ENCODE measurements at regions not wholly inside any gene's neighbourhood (a gene's known extent, or its start where the extent isn't known, plus 50 kb on each side); places are given as distances from the start of the nearest gene placed in this dataset.

DNA sequence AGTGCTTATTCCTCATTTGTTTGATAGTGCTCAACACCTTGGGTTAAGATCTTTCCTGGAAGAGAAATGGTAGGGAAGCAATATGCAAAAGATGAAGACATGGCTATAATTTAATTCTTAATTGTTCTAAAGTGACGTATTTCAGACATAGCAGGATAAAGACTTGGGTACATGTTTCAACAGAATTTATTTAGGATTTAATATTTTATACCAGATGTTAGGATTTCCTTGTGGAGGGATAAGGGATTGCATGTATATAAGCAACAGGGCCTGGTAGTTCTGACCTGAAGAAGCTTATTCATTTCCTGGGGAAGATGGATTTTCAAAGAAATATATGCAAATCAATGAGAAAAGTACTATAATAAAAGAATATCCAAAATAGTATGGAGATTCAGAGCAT, 163.8 kb downstream of the FAT3 start:
- ATAC-seq, result no peak
- FAIRE-seq, result no peak

More for the DNA sequence above, 163.8 kb downstream of the FAT3 start:
- no peaks in the 10 kb centered on the region for H3K9me3 ChIP-seq (ENCODE audit: low read length)
- H3K9ac ChIP-seq (ENCODE audit: insufficient read depth, low read depth, low read length), result no peak overlapping the region
- H3K27ac ChIP-seq (ENCODE audit: extremely low read length, insufficient read depth, low read length), result no peak overlapping the region
- in situ Hi-C loops (cut with HindIII; ENCODE audit: extremely low pct_ligation_motif_present, low pct_unique_long_range_greater_than_20kb) (no loop called here), intact Hi-C loops (cut with micrococcal nuclease; ENCODE audit: unreplicated experiment) (no loop called here)
- H3K27me3 ChIP-seq (ENCODE audit: control insufficient read depth in 1 of 2, insufficient read depth in 2 of 2, low read length in 2 of 2), result no peaks in the 10 kb centered on the region
- ChIA-PET POLR2A (no interaction called here), CTCF (ENCODE audit: low intra/inter-chr PET ratio, low total read pairs) (no interaction called here)
- H4K20me1 ChIP-seq (ENCODE audit: insufficient read depth, low read length), result no peaks in the 10 kb centered on the region
- H3K4me1 ChIP-seq (ENCODE audit: insufficient read depth, low read length), result no peaks in the 10 kb centered on the region
- TF ChIP-seq ZNF253 (CRISPR knock-in tag; IDR thresholded peaks at IDR 0.05; ENCODE audit: borderline replicate concordance) (no peak), RBM22 (optimal IDR thresholded peaks at IDR 0.05; ENCODE audit: low read length) (no peak), SATB2 (CRISPR knock-in tag; IDR thresholded peaks at IDR 0.05) (no peak), ELF4 (CRISPR knock-in tag; IDR thresholded peaks at IDR 0.05; ENCODE audit: borderline replicate concordance) (no peak), ZNF530 (CRISPR knock-in tag; IDR thresholded peaks at IDR 0.05; ENCODE audit: low read depth) (no peak), RBM39 (IDR thresholded peaks at IDR 0.05; ENCODE audit: low read depth, low read length, poor library complexity, severe bottlenecking) (no peak), ZNF263 (CRISPR knock-in tag; IDR thresholded peaks at IDR 0.05) (no peak), ZNF605 (CRISPR knock-in tag; IDR thresholded peaks at IDR 0.05) (no peak)
- TF ChIP-seq, protein P1, sequence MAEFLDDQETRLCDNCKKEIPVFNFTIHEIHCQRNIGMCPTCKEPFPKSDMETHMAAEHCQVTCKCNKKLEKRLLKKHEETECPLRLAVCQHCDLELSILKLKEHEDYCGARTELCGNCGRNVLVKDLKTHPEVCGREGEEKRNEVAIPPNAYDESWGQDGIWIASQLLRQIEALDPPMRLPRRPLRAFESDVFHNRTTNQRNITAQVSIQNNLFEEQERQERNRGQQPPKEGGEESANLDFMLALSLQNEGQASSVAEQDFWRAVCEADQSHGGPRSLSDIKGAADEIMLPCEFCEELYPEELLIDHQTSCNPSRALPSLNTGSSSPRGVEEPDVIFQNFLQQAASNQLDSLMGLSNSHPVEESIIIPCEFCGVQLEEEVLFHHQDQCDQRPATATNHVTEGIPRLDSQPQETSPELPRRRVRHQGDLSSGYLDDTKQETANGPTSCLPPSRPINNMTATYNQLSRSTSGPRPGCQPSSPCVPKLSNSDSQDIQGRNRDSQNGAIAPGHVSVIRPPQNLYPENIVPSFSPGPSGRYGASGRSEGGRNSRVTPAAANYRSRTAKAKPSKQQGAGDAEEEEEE (CRISPR knock-in tag; IDR thresholded peaks at IDR 0.05; ENCODE audit: borderline replicate concordance), result no peak
- TF ChIP-seq, protein P2, sequence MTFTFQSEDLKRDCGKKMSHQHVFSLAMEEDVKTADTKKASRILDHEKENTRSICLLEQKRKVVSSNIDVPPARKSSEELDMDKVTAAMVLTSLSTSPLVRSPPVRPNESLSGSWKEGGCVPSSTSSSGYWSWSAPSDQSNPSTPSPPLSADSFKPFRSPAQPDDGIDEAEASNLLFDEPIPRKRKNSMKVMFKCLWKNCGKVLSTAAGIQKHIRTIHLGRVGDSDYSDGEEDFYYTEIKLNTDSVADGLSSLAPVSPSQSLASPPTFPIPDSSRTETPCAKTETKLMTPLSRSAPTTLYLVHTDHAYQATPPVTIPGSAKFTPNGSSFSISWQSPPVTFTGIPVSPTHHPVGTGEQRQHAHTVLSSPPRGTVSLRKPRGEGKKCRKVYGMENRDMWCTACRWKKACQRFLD (CRISPR knock-in tag; IDR thresholded peaks at IDR 0.05; ENCODE audit: borderline replicate concordance), result no peak
- TF ChIP-seq, protein P3, sequence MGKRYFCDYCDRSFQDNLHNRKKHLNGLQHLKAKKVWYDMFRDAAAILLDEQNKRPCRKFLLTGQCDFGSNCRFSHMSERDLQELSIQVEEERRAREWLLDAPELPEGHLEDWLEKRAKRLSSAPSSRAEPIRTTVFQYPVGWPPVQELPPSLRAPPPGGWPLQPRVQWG (CRISPR knock-in tag; IDR thresholded peaks at IDR 0.05; ENCODE audit: borderline replicate concordance, low read depth), result no peak
- TF ChIP-seq, protein P4, sequence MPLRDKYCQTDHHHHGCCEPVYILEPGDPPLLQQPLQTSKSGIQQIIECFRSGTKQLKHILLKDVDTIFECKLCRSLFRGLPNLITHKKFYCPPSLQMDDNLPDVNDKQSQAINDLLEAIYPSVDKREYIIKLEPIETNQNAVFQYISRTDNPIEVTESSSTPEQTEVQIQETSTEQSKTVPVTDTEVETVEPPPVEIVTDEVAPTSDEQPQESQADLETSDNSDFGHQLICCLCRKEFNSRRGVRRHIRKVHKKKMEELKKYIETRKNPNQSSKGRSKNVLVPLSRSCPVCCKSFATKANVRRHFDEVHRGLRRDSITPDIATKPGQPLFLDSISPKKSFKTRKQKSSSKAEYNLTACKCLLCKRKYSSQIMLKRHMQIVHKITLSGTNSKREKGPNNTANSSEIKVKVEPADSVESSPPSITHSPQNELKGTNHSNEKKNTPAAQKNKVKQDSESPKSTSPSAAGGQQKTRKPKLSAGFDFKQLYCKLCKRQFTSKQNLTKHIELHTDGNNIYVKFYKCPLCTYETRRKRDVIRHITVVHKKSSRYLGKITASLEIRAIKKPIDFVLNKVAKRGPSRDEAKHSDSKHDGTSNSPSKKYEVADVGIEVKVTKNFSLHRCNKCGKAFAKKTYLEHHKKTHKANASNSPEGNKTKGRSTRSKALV (CRISPR knock-in tag; IDR thresholded peaks at IDR 0.05), result no peak
- TF ChIP-seq, protein P5, sequence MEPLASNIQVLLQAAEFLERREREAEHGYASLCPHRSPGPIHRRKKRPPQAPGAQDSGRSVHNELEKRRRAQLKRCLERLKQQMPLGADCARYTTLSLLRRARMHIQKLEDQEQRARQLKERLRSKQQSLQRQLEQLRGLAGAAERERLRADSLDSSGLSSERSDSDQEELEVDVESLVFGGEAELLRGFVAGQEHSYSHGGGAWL (CRISPR knock-in tag; IDR thresholded peaks at IDR 0.05), result no peak
- TF ChIP-seq, protein P6, sequence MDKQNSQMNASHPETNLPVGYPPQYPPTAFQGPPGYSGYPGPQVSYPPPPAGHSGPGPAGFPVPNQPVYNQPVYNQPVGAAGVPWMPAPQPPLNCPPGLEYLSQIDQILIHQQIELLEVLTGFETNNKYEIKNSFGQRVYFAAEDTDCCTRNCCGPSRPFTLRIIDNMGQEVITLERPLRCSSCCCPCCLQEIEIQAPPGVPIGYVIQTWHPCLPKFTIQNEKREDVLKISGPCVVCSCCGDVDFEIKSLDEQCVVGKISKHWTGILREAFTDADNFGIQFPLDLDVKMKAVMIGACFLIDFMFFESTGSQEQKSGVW (CRISPR knock-in tag; IDR thresholded peaks at IDR 0.05; ENCODE audit: borderline replicate concordance), result no peak
- no TSS peak for BruUV-seq (replicated peaks)
- no peak overlapping the region for H3K4me2 ChIP-seq (ENCODE audit: low read depth, low read length)
- H3K4me3 ChIP-seq (replicated peaks in 1 of 3; ENCODE audit: insufficient read depth in 1 of 3, low read depth in 2 of 3, low read length in 3 of 3), result no peak overlapping the region
- no peaks in the 10 kb centered on the region for H3K36me3 ChIP-seq (replicated peaks in 1 of 2; ENCODE audit: control insufficient read depth in 1 of 2, insufficient read depth in 2 of 2, low read length in 2 of 2)
- no peaks in the 10 kb centered on the region for H3K79me2 ChIP-seq (ENCODE audit: insufficient read depth, low read length)
- 38% methylated on average over 1 of the region's 1 CpG for WGBS (ENCODE audit: low lambda C conversion rate)
- no peak overlapping the region for H2AFZ ChIP-seq (ENCODE audit: low read length)
- DNase-seq (ENCODE audit: low spot score), result no peak
